ENCODE measurements at regions not wholly inside any gene's neighbourhood (a gene's known extent, or its start where the extent isn't known, plus 50 kb on each side); places are given as distances from the start of the nearest gene placed in this dataset.
A peak's percentile ranks its signal among the peaks of the same experiment; 100 is the strongest.

- H3K9ac ChIP-seq (ENCODE audit: low read length) = no peak overlapping the region
- peaks cover 44% of the 10 kb centered on the region for H3K4me1 ChIP-seq (ENCODE audit: low read length)
- H3K79me2 ChIP-seq (ENCODE audit: low read length) = no peaks in the 10 kb centered on the region
- no peaks in the 10 kb centered on the region for H4K20me1 ChIP-seq (ENCODE audit: insufficient read depth, low read length)
- peak overlapping the region; percentile 38 for H2AFZ ChIP-seq (ENCODE audit: low read length)
- H3K9me2 ChIP-seq (replicated peaks; ENCODE audit: insufficient read depth, low read length) = no peaks in the 10 kb centered on the region
- TF ChIP-seq EZH2phosphoT487 (IDR thresholded peaks at IDR 0.05; ENCODE audit: low read length) = no peak
- TF ChIP-seq, protein P1, sequence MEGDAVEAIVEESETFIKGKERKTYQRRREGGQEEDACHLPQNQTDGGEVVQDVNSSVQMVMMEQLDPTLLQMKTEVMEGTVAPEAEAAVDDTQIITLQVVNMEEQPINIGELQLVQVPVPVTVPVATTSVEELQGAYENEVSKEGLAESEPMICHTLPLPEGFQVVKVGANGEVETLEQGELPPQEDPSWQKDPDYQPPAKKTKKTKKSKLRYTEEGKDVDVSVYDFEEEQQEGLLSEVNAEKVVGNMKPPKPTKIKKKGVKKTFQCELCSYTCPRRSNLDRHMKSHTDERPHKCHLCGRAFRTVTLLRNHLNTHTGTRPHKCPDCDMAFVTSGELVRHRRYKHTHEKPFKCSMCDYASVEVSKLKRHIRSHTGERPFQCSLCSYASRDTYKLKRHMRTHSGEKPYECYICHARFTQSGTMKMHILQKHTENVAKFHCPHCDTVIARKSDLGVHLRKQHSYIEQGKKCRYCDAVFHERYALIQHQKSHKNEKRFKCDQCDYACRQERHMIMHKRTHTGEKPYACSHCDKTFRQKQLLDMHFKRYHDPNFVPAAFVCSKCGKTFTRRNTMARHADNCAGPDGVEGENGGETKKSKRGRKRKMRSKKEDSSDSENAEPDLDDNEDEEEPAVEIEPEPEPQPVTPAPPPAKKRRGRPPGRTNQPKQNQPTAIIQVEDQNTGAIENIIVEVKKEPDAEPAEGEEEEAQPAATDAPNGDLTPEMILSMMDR (IDR thresholded peaks at IDR 0.05; ENCODE audit: low read length) = peak; percentile 13
- no peak overlapping the region; the same call in 1 of the 2 replicates for H3K4me2 ChIP-seq (ENCODE audit: low read depth, low read length)
- no peaks in the 10 kb centered on the region for H3K36me3 ChIP-seq (replicated peaks; ENCODE audit: insufficient read depth, low read length)
- no peaks in the 10 kb centered on the region for H3K27me3 ChIP-seq (replicated peaks; ENCODE audit: insufficient read depth, low read length)
- no peak overlapping the region for H3K4me3 ChIP-seq (ENCODE audit: low read length)
- peak; percentile 14 for DNase-seq
- H3F3A ChIP-seq (ENCODE audit: insufficient read depth, low read length) = peaks cover 22% of the 10 kb centered on the region
- no peaks in the 10 kb centered on the region for H3K9me3 ChIP-seq (replicated peaks; ENCODE audit: insufficient read depth, low read length)
- H3K27ac ChIP-seq (ENCODE audit: low read length) = peak overlapping the region; percentile 95; the same call in 1 of the 2 replicates
These were observed 224.9 kb downstream of the SNX18 start for GRCh38 chr5:54742417-54742891.

DNA sequence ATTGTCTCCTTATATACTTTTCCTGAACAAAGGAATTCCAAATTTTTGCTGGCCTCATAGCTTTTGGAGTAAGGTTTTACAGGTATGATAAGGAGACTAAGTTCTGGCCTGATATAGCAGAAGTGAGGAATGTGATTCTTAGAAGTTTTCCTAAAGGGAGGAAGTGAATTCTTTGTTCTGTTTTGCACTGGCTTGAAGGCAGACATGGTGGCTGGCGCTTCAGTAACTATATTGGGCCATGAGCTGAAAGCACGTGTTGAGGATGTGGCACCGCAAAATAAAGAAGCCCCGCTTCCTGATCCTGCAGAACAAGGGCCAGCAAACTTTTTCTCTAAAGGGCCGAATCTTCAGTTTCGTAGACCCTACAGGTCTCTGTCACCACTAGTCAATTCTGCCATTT, 224.2 kb downstream of the SNX18 start:
- Histone ChIP-seq H3K4me1 (ENCODE audit: low read length) (peaks cover 51% of the 10 kb centered on the region), H3F3A (ENCODE audit: insufficient read depth, low read length) (peaks cover 22% of the 10 kb centered on the region), H3K36me3 (replicated peaks; ENCODE audit: insufficient read depth, low read length) (no peaks in the 10 kb centered on the region), H3K27ac (ENCODE audit: low read length) (no peak overlapping the region), H3K9me3 (replicated peaks; ENCODE audit: insufficient read depth, low read length) (no peaks in the 10 kb centered on the region), H2AFZ (ENCODE audit: low read length) (no peak overlapping the region), H3K4me3 (ENCODE audit: low read length) (no peak overlapping the region), H3K4me2 (ENCODE audit: low read depth, low read length) (no peak overlapping the region), H3K79me2 (ENCODE audit: low read length) (no peaks in the 10 kb centered on the region), H3K9me2 (replicated peaks; ENCODE audit: insufficient read depth, low read length) (no peaks in the 10 kb centered on the region), H3K27me3 (replicated peaks; ENCODE audit: insufficient read depth, low read length) (no peaks in the 10 kb centered on the region), H3K9ac (ENCODE audit: low read length) (no peak overlapping the region), H4K20me1 (ENCODE audit: insufficient read depth, low read length) (no peaks in the 10 kb centered on the region)
- no peak for TF ChIP-seq EZH2 (optimal IDR thresholded peaks at IDR 0.05; ENCODE audit: low read depth, low read length)
- no peak for TF ChIP-seq EZH2phosphoT487 (IDR thresholded peaks at IDR 0.05; ENCODE audit: low read length)
- TF ChIP-seq, protein P1 (IDR thresholded peaks at IDR 0.05; ENCODE audit: low read length) = no peak
- DNase-seq = no peak

DNA sequence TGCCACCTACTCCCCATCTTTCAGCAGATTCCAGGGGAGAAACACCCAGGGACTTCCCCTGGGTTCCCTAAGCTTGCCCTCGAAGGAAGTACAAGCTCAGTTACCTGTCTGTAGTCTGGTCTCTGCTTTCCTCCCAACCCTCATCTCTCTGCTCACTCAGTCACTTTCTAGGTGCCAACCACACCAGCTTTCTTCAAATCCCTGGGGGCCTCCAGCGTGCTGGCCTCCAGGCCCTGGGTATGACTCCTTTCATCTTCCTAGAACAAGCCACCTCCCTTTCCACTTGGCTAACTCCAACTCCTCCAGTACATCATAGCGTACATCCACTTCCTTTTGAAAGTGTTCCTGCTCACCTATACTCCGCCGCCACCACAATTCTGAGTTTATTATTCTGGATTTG, 222.6 kb downstream of the SNX18 start:
- H3K9me3 ChIP-seq (replicated peaks; ENCODE audit: insufficient read depth, low read length) = no peaks in the 10 kb centered on the region
- no peaks in the 10 kb centered on the region for H3K36me3 ChIP-seq (replicated peaks; ENCODE audit: insufficient read depth, low read length)
- no peaks in the 10 kb centered on the region for H3K79me2 ChIP-seq (ENCODE audit: low read length)
- no peak overlapping the region for H3K9ac ChIP-seq (ENCODE audit: low read length)
- H3K4me3 ChIP-seq (ENCODE audit: low read length) = no peak overlapping the region
- no peak overlapping the region for H3K27ac ChIP-seq (ENCODE audit: low read length)
- no peaks in the 10 kb centered on the region for H3K27me3 ChIP-seq (replicated peaks; ENCODE audit: insufficient read depth, low read length)
- H3F3A ChIP-seq (ENCODE audit: insufficient read depth, low read length) = peaks cover 24% of the 10 kb centered on the region
- DNase-seq = no peak
- TF ChIP-seq EZH2 (optimal IDR thresholded peaks at IDR 0.05; ENCODE audit: low read depth, low read length) = no peak
- TF ChIP-seq, protein P1 (IDR thresholded peaks at IDR 0.05; ENCODE audit: low read length) = no peak
- no peak for TF ChIP-seq EZH2phosphoT487 (IDR thresholded peaks at IDR 0.05; ENCODE audit: low read length)
- H2AFZ ChIP-seq (ENCODE audit: low read length) = no peak overlapping the region
- no peak overlapping the region for H3K4me2 ChIP-seq (ENCODE audit: low read depth, low read length)
- H3K9me2 ChIP-seq (replicated peaks; ENCODE audit: insufficient read depth, low read length) = no peaks in the 10 kb centered on the region
- H3K4me1 ChIP-seq (ENCODE audit: low read length) = peaks cover 55% of the 10 kb centered on the region
- no peaks in the 10 kb centered on the region for H4K20me1 ChIP-seq (ENCODE audit: insufficient read depth, low read length)
